NCI-H526 (cell line): ENCODE measurements at regions not wholly inside any gene's neighbourhood (a gene's known extent, or its start where the extent isn't known, plus 50 kb on each side); places are given as distances from the start of the nearest gene placed in this dataset.

Experiments
- DNase-seq, 2 experiments: peaks; one replicate each; lab custom pipeline; 2025; lab: John Stamatoyannopoulos, UW

- DNase-seq: no peak
Measured at GRCh38 chr10:2981361-2981801, 86.0 kb upstream of the PFKP start.

- DNase-seq: no peak
Measured at GRCh38 chr10:2980791-2981360, 86.5 kb upstream of the PFKP start.

- DNase-seq: no peak
Measured at GRCh38 chr10:2980116-2980515, 87.2 kb upstream of the PFKP start.

- no peak for DNase-seq
Measured at GRCh38 chr10:2979306-2979705, 88.0 kb upstream of the PFKP start.

GRCh38 chr10:2978574-2979273 is 88.6 kb upstream of the PFKP start:
- DNase-seq: no peak

- peak; percentile 25 to 46 for DNase-seq
Measured at GRCh38 chr10:2978111-2978510, 89.2 kb upstream of the PFKP start.

GRCh38 chr10:2974503-2975207 is 92.7 kb upstream of the PFKP start:
- no peak for DNase-seq

- DNase-seq: no peak
Measured at GRCh38 chr10:2974083-2974482, 93.3 kb upstream of the PFKP start.

GRCh38 chr10:2972810-2973209 is 94.5 kb upstream of the PFKP start:
- no peak for DNase-seq

- DNase-seq: no peak
Measured at GRCh38 chr10:2972216-2972615, 95.1 kb upstream of the PFKP start.

- no peak for DNase-seq
Measured at GRCh38 chr10:2970190-2970823, 97.0 kb upstream of the PFKP start.

GRCh38 chr10:2968401-2969058 is 98.8 kb upstream of the PFKP start:
- DNase-seq: no peak

- DNase-seq: no peak
Measured at GRCh38 chr10:2966134-2966533, 101.2 kb upstream of the PFKP start.

GRCh38 chr10:2964632-2965296 is 102.6 kb upstream of the PFKP start:
- no peak for DNase-seq

- no peak for DNase-seq
Measured at GRCh38 chr10:2963889-2964631, 103.3 kb upstream of the PFKP start.

GRCh38 chr10:2962194-2962593 is 105.2 kb upstream of the PFKP start:
- no peak for DNase-seq

- DNase-seq: no peak
Measured at GRCh38 chr10:2958659-2959058, 108.7 kb upstream of the PFKP start.

- no peak for DNase-seq
Measured at GRCh38 chr10:2957785-2958184, 109.6 kb upstream of the PFKP start.

GRCh38 chr10:2955064-2955463 is 112.3 kb upstream of the PFKP start:
- no peak for DNase-seq

GRCh38 chr10:2953495-2953894 is 113.9 kb upstream of the PFKP start:
- no peak for DNase-seq

GRCh38 chr10:2951235-2951835 is 116.0 kb upstream of the PFKP start:
- no peak for DNase-seq
